Gastroesophageal sphincter (tissue), 3 donors: ENCODE measurements at regions not wholly inside any gene's neighbourhood (a gene's known extent, or its start where the extent isn't known, plus 50 kb on each side); places are given as distances from the start of the nearest gene placed in this dataset.

ENCODE experiments used
- CTCF ChIP-seq, 4 experiments: fragments of 200-600 bp in 2 of 4; fragments of 450-650 bp in 2 of 4; sonication (generic) in 1 of 4; IDR thresholded peaks; one replicate each; pipeline ENCODE4 v1.5.1; 2017 to 2019; ENCODE audit warnings: antibody characterized with exemption in 4 of 4, mild to moderate bottlenecking in 2 of 4, moderate library complexity in 2 of 4
- EP300 ChIP-seq: sonication (generic); formaldehyde crosslinking; IDR thresholded peaks from one replicate; pipeline ENCODE4 v1.6.1; 2017; ENCODE audit warnings: antibody characterized with exemption, mild to moderate bottlenecking
- POLR2A ChIP-seq, 2 donors: fragments of 450-650 bp; IDR thresholded peaks; one replicate each; pipeline ENCODE4 v1.6.1; 2017; ENCODE audit warnings: antibody characterized with exemption in 2 of 2, mild to moderate bottlenecking in 2 of 2, moderate library complexity in 1 of 2
- POLR2AphosphoS5 ChIP-seq: sonication (generic); formaldehyde crosslinking; IDR thresholded peaks from one replicate; pipeline ENCODE4 v1.6.1; 2017; ENCODE audit warnings: antibody characterized with exemption

- TF ChIP-seq CTCF (IDR thresholded peaks at IDR 0.05): no peak
- no peak for TF ChIP-seq POLR2A (IDR thresholded peaks at IDR 0.05)
- no peak for TF ChIP-seq EP300
- TF ChIP-seq POLR2AphosphoS5: no peak
Measured at GRCh38 chr2:103179798-103180197, 418.0 kb downstream of the TMEM182 start.
